ENCODE measurements at regions not wholly inside any gene's neighbourhood (a gene's known extent, or its start where the extent isn't known, plus 50 kb on each side); places are given as distances from the start of the nearest gene placed in this dataset.
"Not testable (repeated sequence)": the region's sequence is repeated elsewhere in the genome, so short reads cannot be mapped to it uniquely, and the experiment has no call there.

GRCh38 chr4:137946453-137947174 lies 295.5 kb downstream of the SLC7A11 start:
- Histone ChIP-seq H3K36me3 (ENCODE audit: low read depth) (no peaks in the 10 kb centered on the region), H3K4me1 (ENCODE audit: insufficient read depth, poor library complexity, severe bottlenecking) (no peaks in the 10 kb centered on the region), H3K27me3 (ENCODE audit: insufficient read depth, poor library complexity, severe bottlenecking) (no peaks in the 10 kb centered on the region), H3K27ac (ENCODE audit: poor library complexity, severe bottlenecking) (no peak overlapping the region), H3K9me3 (ENCODE audit: severe bottlenecking) (no peaks in the 10 kb centered on the region), H3K4me3 (ENCODE audit: severe bottlenecking) (no peak overlapping the region)
- ATAC-seq (ENCODE audit: low read depth) (peak; percentile 56; the same call in 1 of the 3 replicates), DNase-seq (ENCODE audit: low spot score) (no peak)
- TF ChIP-seq CTCF (IDR thresholded peaks at IDR 0.05; ENCODE audit: poor library complexity, severe bottlenecking): no peak

GRCh38 chr4:137942815-137943214 lies 299.3 kb downstream of the SLC7A11 start:
- not testable (repeated sequence) for H3K4me3 ChIP-seq (ENCODE audit: severe bottlenecking); H3K27me3 ChIP-seq (ENCODE audit: insufficient read depth, poor library complexity, severe bottlenecking); H3K9me3 ChIP-seq (ENCODE audit: severe bottlenecking); H3K36me3 ChIP-seq (ENCODE audit: low read depth); ATAC-seq (ENCODE audit: low read depth); DNase-seq (ENCODE audit: low spot score); H3K4me1 ChIP-seq (ENCODE audit: insufficient read depth, poor library complexity, severe bottlenecking); H3K27ac ChIP-seq (ENCODE audit: poor library complexity, severe bottlenecking)

- not testable (repeated sequence) for H3K27me3 ChIP-seq (ENCODE audit: insufficient read depth, poor library complexity, severe bottlenecking); H3K4me3 ChIP-seq (ENCODE audit: severe bottlenecking); H3K9me3 ChIP-seq (ENCODE audit: severe bottlenecking); H3K36me3 ChIP-seq (ENCODE audit: low read depth); H3K27ac ChIP-seq (ENCODE audit: poor library complexity, severe bottlenecking); H3K4me1 ChIP-seq (ENCODE audit: insufficient read depth, poor library complexity, severe bottlenecking); DNase-seq (ENCODE audit: low spot score); ATAC-seq (ENCODE audit: low read depth)
Measured at GRCh38 chr4:137942015-137942515, 300.1 kb downstream of the SLC7A11 start.

- Histone ChIP-seq H3K9me3 (ENCODE audit: severe bottlenecking) (no peaks in the 10 kb centered on the region), H3K27me3 (ENCODE audit: insufficient read depth, poor library complexity, severe bottlenecking) (no peaks in the 10 kb centered on the region), H3K4me1 (ENCODE audit: insufficient read depth, poor library complexity, severe bottlenecking) (no peaks in the 10 kb centered on the region), H3K4me3 (ENCODE audit: severe bottlenecking) (no peak overlapping the region), H3K36me3 (ENCODE audit: low read depth) (no peaks in the 10 kb centered on the region), H3K27ac (ENCODE audit: poor library complexity, severe bottlenecking) (no peak overlapping the region)
- DNase-seq (ENCODE audit: low spot score) (no peak), ATAC-seq (ENCODE audit: low read depth) (no peak)
- TF ChIP-seq CTCF (IDR thresholded peaks at IDR 0.05; ENCODE audit: poor library complexity, severe bottlenecking): no peak
Measured at GRCh38 chr4:137934911-137935310, 307.2 kb downstream of the SLC7A11 start.

GRCh38 chr4:137934046-137934445 lies 308.1 kb downstream of the SLC7A11 start:
- no peak for DNase-seq (ENCODE audit: low spot score)
- no peak overlapping the region for H3K27ac ChIP-seq (ENCODE audit: poor library complexity, severe bottlenecking)
- H3K36me3 ChIP-seq (ENCODE audit: low read depth): no peaks in the 10 kb centered on the region
- no peak for ATAC-seq (ENCODE audit: low read depth)
- H3K4me1 ChIP-seq (ENCODE audit: insufficient read depth, poor library complexity, severe bottlenecking): no peaks in the 10 kb centered on the region
- no peak for TF ChIP-seq CTCF (IDR thresholded peaks at IDR 0.05; ENCODE audit: poor library complexity, severe bottlenecking)
- no peak overlapping the region for H3K4me3 ChIP-seq (ENCODE audit: severe bottlenecking)
- no peaks in the 10 kb centered on the region for H3K27me3 ChIP-seq (ENCODE audit: insufficient read depth, poor library complexity, severe bottlenecking)
- H3K9me3 ChIP-seq (ENCODE audit: severe bottlenecking): no peaks in the 10 kb centered on the region

GRCh38 chr4:137927972-137928371 lies 314.2 kb downstream of the SLC7A11 start:
- Histone ChIP-seq H3K4me1 (ENCODE audit: insufficient read depth, poor library complexity, severe bottlenecking) (no peaks in the 10 kb centered on the region), H3K27me3 (ENCODE audit: insufficient read depth, poor library complexity, severe bottlenecking) (no peaks in the 10 kb centered on the region), H3K36me3 (ENCODE audit: low read depth) (no peaks in the 10 kb centered on the region), H3K9me3 (ENCODE audit: severe bottlenecking) (no peaks in the 10 kb centered on the region), H3K4me3 (ENCODE audit: severe bottlenecking) (no peak overlapping the region), H3K27ac (ENCODE audit: poor library complexity, severe bottlenecking) (no peak overlapping the region)
- ATAC-seq (ENCODE audit: low read depth): no peak
- no peak for DNase-seq (ENCODE audit: low spot score)
- no peak for TF ChIP-seq CTCF (IDR thresholded peaks at IDR 0.05; ENCODE audit: poor library complexity, severe bottlenecking)

Data from RWPE2 (cell line).